NCI-H2107 (cell line): ENCODE measurements at regions not wholly inside any gene's neighbourhood (a gene's known extent, or its start where the extent isn't known, plus 50 kb on each side); places are given as distances from the start of the nearest gene placed in this dataset.
"Not testable (repeated sequence)": the region's sequence is repeated elsewhere in the genome, so short reads cannot be mapped to it uniquely, and the experiment has no call there.

Experiments
- DNase-seq: peaks from one replicate; lab custom pipeline; 2025; lab: John Stamatoyannopoulos, UW

GRCh38 chr10:8614054-8614565 lies 559.6 kb downstream of the GATA3 start:
- DNase-seq: no peak

- DNase-seq: no peak
These were observed 560.6 kb downstream of the GATA3 start for GRCh38 chr10:8615118-8615517.

GRCh38 chr10:8616166-8616565 lies 561.7 kb downstream of the GATA3 start:
- DNase-seq: no peak

GRCh38 chr10:8617792-8618191 lies 563.3 kb downstream of the GATA3 start:
- DNase-seq: no peak

GRCh38 chr10:8618834-8619233 lies 564.3 kb downstream of the GATA3 start:
- DNase-seq: no peak

GRCh38 chr10:8628351-8628750 lies 573.9 kb downstream of the GATA3 start:
- DNase-seq: no peak

GRCh38 chr10:8633909-8634308 lies 579.4 kb downstream of the GATA3 start:
- DNase-seq: no peak

GRCh38 chr10:8636371-8636770 lies 581.9 kb downstream of the GATA3 start:
- no peak for DNase-seq

GRCh38 chr10:8637640-8638039 lies 583.2 kb downstream of the GATA3 start:
- no peak for DNase-seq

GRCh38 chr10:8638088-8638672 lies 583.7 kb downstream of the GATA3 start:
- DNase-seq: no peak

GRCh38 chr10:8639486-8640185 lies 585.1 kb downstream of the GATA3 start:
- DNase-seq: no peak

GRCh38 chr10:8640301-8640700 lies 585.8 kb downstream of the GATA3 start:
- no peak for DNase-seq

- no peak for DNase-seq
These were observed 586.4 kb downstream of the GATA3 start for GRCh38 chr10:8640878-8641277.

GRCh38 chr10:8656261-8656660 lies 601.8 kb downstream of the GATA3 start:
- DNase-seq: no peak

- no peak for DNase-seq
These were observed 605.5 kb downstream of the GATA3 start for GRCh38 chr10:8659982-8660381.

GRCh38 chr10:8661886-8662285 lies 607.4 kb downstream of the GATA3 start:
- DNase-seq: no peak

- no peak for DNase-seq
These were observed 608.6 kb downstream of the GATA3 start for GRCh38 chr10:8663131-8663530.

GRCh38 chr10:8665322-8665721 lies 610.8 kb downstream of the GATA3 start:
- no peak for DNase-seq

- DNase-seq: no peak
These were observed 616.0 kb downstream of the GATA3 start for GRCh38 chr10:8670461-8670860.

GRCh38 chr10:8674230-8674629 lies 619.7 kb downstream of the GATA3 start:
- DNase-seq: no peak

GRCh38 chr10:8677642-8678041 lies 623.2 kb downstream of the GATA3 start:
- no peak for DNase-seq

GRCh38 chr10:8684916-8685315 lies 630.4 kb downstream of the GATA3 start:
- not testable (repeated sequence) for DNase-seq

- no peak for DNase-seq
These were observed 634.4 kb downstream of the GATA3 start for GRCh38 chr10:8688881-8689280.

- DNase-seq: no peak
These were observed 637.1 kb downstream of the GATA3 start for GRCh38 chr10:8691498-8692017.
